PC-9 (cell line): ENCODE measurements at regions not wholly inside any gene's neighbourhood (a gene's known extent, or its start where the extent isn't known, plus 50 kb on each side); places are given as distances from the start of the nearest gene placed in this dataset.

Experiments
- BruUV-seq: library from RNA; stranded (reverse); fragments of 400-500 nt; replicated peaks from 2 replicates; lab custom pipeline; 2021; lab: Mats Ljungman, UMichigan
- CTCF ChIA-PET: fragments of 300-600 bp; sonication (Branson Sonifier 250); formaldehyde crosslinking; loops from one replicate; lab custom pipeline; 2022; ENCODE audit warnings: antibody characterized with exemption; lab: Charles Lee
- POLR2A ChIA-PET: fragments of 300-600 bp; sonication (Branson Sonifier 250); formaldehyde crosslinking; loops from one replicate; lab custom pipeline; 2022; ENCODE audit warnings: antibody characterized with exemption; ENCODE audit not compliant: unreplicated experiment; lab: Charles Lee
- DNase-seq, 2 experiments: peaks; one replicate each; pipeline versions ENCODE4 v3.0.0 to v3.0.0-alpha.2; 2015 to 2022; ENCODE audit warnings: mixed read lengths in 1 of 2
- H2AFZ ChIP-seq: fragments of 200-600 bp; sonication (generic); 2 replicates; pipeline ENCODE4 v1.8.1; 2017; ENCODE audit warnings: antibody characterized with exemption
- H3F3A ChIP-seq: fragments of 200-600 bp; sonication (generic); 2 replicates; pipeline ENCODE4 v1.8.1; 2017; ENCODE audit warnings: antibody characterized with exemption, mild to moderate bottlenecking, low read depth; ENCODE audit not compliant: insufficient read depth
- H3K27ac ChIP-seq: fragments of 200-600 bp; sonication (generic); 2 replicates; pipeline ENCODE4 v1.6.1; 2016; ENCODE audit warnings: mixed run types
- H3K27me3 ChIP-seq: fragments of 200-600 bp; sonication (generic); 2 replicates; pipeline ENCODE4 v1.6.1; 2016; ENCODE audit warnings: low read depth, mixed run types; ENCODE audit not compliant: insufficient read depth
- H3K36me3 ChIP-seq: fragments of 200-600 bp; sonication (generic); 2 replicates; pipeline ENCODE4 v1.6.1; 2016; ENCODE audit warnings: low read depth, mixed run types
- H3K4me1 ChIP-seq: fragments of 200-600 bp; sonication (generic); replicated peaks from 2 replicates; pipeline ENCODE4 v1.6.1; 2016; ENCODE audit warnings: mixed run types; ENCODE audit not compliant: insufficient read depth
- H3K4me2 ChIP-seq: fragments of 200-600 bp; sonication (generic); 2 replicates; pipeline ENCODE4 v1.6.1; 2017; ENCODE audit warnings: mixed run types
- H3K4me3 ChIP-seq: fragments of 200-600 bp; sonication (generic); 2 replicates; pipeline ENCODE4 v1.6.1; 2016; ENCODE audit warnings: mixed run types
- H3K79me2 ChIP-seq: fragments of 200-600 bp; sonication (generic); 2 replicates; pipeline ENCODE4 v1.6.1; 2017; ENCODE audit warnings: low read depth, mixed run types
- H3K9me2 ChIP-seq: fragments of 200-600 bp; sonication (generic); 2 replicates; pipeline ENCODE4 v1.8.1; 2017; ENCODE audit warnings: mild to moderate bottlenecking; ENCODE audit not compliant: insufficient read depth
- H3K9me3 ChIP-seq: fragments of 200-600 bp; sonication (generic); 2 replicates; pipeline ENCODE4 v1.8.1; 2016; ENCODE audit warnings: low read depth; ENCODE audit not compliant: insufficient read depth
- H4K20me1 ChIP-seq: fragments of 200-600 bp; sonication (generic); 2 replicates; pipeline ENCODE4 v1.8.1; 2017; ENCODE audit not compliant: insufficient read depth
- CTCF ChIP-seq: fragments of 200-600 bp; sonication (generic); conservative IDR thresholded peaks from 2 replicates; pipeline ENCODE4 v1.6.1; 2017; ENCODE audit warnings: mixed run types, antibody characterized with exemption, mild to moderate bottlenecking, moderate library complexity
- EZH2 ChIP-seq: fragments of 200-600 bp; sonication (generic); IDR thresholded peaks from 2 replicates; pipeline ENCODE4 v1.8.0; 2017; ENCODE audit warnings: antibody characterized with exemption, low read depth
- intact Hi-C: fragments of 100-400 bp; cut with micrococcal nuclease; formaldehyde crosslinking; loops from one replicate; pipeline ENCODE4 v1.10.0; 2022; ENCODE audit not compliant: unreplicated experiment

- H2AFZ ChIP-seq, result no peak overlapping the region
- H3K4me3 ChIP-seq, result no peak overlapping the region
- intact Hi-C loops, result no loop called here
- H3K36me3 ChIP-seq, result no peaks in the 10 kb centered on the region
- no peaks in the 10 kb centered on the region for H3K4me1 ChIP-seq
- no peak overlapping the region for H3K27ac ChIP-seq
- POLR2A ChIA-PET, result no interaction called here
- DNase-seq, result no peak
- no peak for TF ChIP-seq EZH2
- no peak for TF ChIP-seq CTCF
- H3K4me2 ChIP-seq, result no peak overlapping the region
- BruUV-seq, result no TSS peak
- no peaks in the 10 kb centered on the region for H3F3A ChIP-seq
- H4K20me1 ChIP-seq, result no peaks in the 10 kb centered on the region
- no peaks in the 10 kb centered on the region for H3K27me3 ChIP-seq
- CTCF ChIA-PET, result no interaction called here
- no peaks in the 10 kb centered on the region for H3K9me2 ChIP-seq
- H3K79me2 ChIP-seq, result no peaks in the 10 kb centered on the region
- no peaks in the 10 kb centered on the region for H3K9me3 ChIP-seq
Measured at GRCh38 chrX:115467961-115468360, 93.0 kb upstream of the PLS3 start.

- no peak for DNase-seq
- intact Hi-C loops, result no loop called here
- Histone ChIP-seq H3K9me2 (no peaks in the 10 kb centered on the region), H3K4me2 (no peak overlapping the region), H3K27ac (no peak overlapping the region), H4K20me1 (no peaks in the 10 kb centered on the region), H3F3A (no peaks in the 10 kb centered on the region), H3K9me3 (no peaks in the 10 kb centered on the region), H3K27me3 (no peaks in the 10 kb centered on the region), H3K36me3 (no peaks in the 10 kb centered on the region), H3K79me2 (no peaks in the 10 kb centered on the region), H3K4me3 (no peak overlapping the region), H3K4me1 (no peaks in the 10 kb centered on the region), H2AFZ (no peak overlapping the region)
- ChIA-PET CTCF (no interaction called here), POLR2A (no interaction called here)
- TF ChIP-seq EZH2, result no peak
- TF ChIP-seq CTCF, result no peak
- BruUV-seq, result no TSS peak
Measured at GRCh38 chrX:115472131-115472530, 88.8 kb upstream of the PLS3 start.

GRCh38 chrX:115486510-115486909 lies 74.5 kb upstream of the PLS3 start:
- no TSS peak for BruUV-seq
- Histone ChIP-seq H3K4me3 (no peak overlapping the region), H4K20me1 (no peaks in the 10 kb centered on the region), H3K4me2 (no peak overlapping the region), H3K36me3 (no peaks in the 10 kb centered on the region), H3K27ac (no peak overlapping the region), H2AFZ (no peak overlapping the region), H3K79me2 (no peaks in the 10 kb centered on the region), H3K9me2 (no peaks in the 10 kb centered on the region), H3K9me3 (no peaks in the 10 kb centered on the region), H3K4me1 (no peaks in the 10 kb centered on the region), H3F3A (no peaks in the 10 kb centered on the region), H3K27me3 (no peaks in the 10 kb centered on the region)
- ChIA-PET CTCF (no interaction called here), POLR2A (no interaction called here)
- DNase-seq, result no peak
- intact Hi-C loops, result no loop called here
- TF ChIP-seq EZH2 (no peak), CTCF (no peak)
